Trophoblast cell (in vitro differentiated cells and primary cell): ENCODE measurements at regions not wholly inside any gene's neighbourhood (a gene's known extent, or its start where the extent isn't known, plus 50 kb on each side); places are given as distances from the start of the nearest gene placed in this dataset.

ENCODE experiments used
- DNase-seq, 2 donors: peaks; one replicate each; pipeline ENCODE4 v3.0.0-alpha.2; 2016
- H2AFZ ChIP-seq: 2 replicates; pipeline ENCODE4 v1.6.1; 2013; ENCODE audit warnings: low read length, moderate library complexity, mild to moderate bottlenecking; ENCODE audit not compliant: insufficient read depth, poor library complexity
- H2AK5ac ChIP-seq: 2 replicates; pipeline ENCODE4 v1.6.1; 2013; ENCODE audit warnings: mild to moderate bottlenecking, low read length
- H2BK120ac ChIP-seq: 2 replicates; pipeline ENCODE4 v1.6.1; 2013; ENCODE audit warnings: low read length, mild to moderate bottlenecking, moderate library complexity; ENCODE audit not compliant: insufficient read depth, poor library complexity
- H2BK12ac ChIP-seq: 2 replicates; pipeline ENCODE4 v1.6.1; 2013; ENCODE audit warnings: mild to moderate bottlenecking, low read length, moderate library complexity
- H2BK5ac ChIP-seq: 2 replicates; pipeline ENCODE4 v1.6.1; 2013; ENCODE audit warnings: low read length, low read depth, moderate library complexity, mild to moderate bottlenecking; ENCODE audit not compliant: poor library complexity
- H3K14ac ChIP-seq: 2 replicates; pipeline ENCODE4 v1.6.1; 2013; ENCODE audit warnings: mild to moderate bottlenecking, low read length
- H3K18ac ChIP-seq: 2 replicates; pipeline ENCODE4 v1.6.1; 2013; ENCODE audit warnings: mild to moderate bottlenecking, low read length
- H3K23ac ChIP-seq: 2 replicates; pipeline ENCODE4 v1.6.1; 2013; ENCODE audit warnings: low read length
- H3K27ac ChIP-seq: 2 replicates; pipeline ENCODE4 v1.5.1; 2013; ENCODE audit warnings: low read depth, mild to moderate bottlenecking, inconsistent platforms, low read length, moderate library complexity
- H3K27me3 ChIP-seq: 2 replicates; pipeline ENCODE4 v1.6.1; 2013; ENCODE audit warnings: inconsistent platforms, mild to moderate bottlenecking, low read length, moderate library complexity; ENCODE audit not compliant: insufficient read depth
- H3K36me3 ChIP-seq, 2 experiments: 1 replicate in 1 of 2; 2 replicates in 1 of 2; pipeline ENCODE4 v1.6.1; 2013; ENCODE audit warnings: low read length in 2 of 2, mild to moderate bottlenecking in 2 of 2, moderate library complexity in 1 of 2; ENCODE audit not compliant: insufficient read depth in 2 of 2, control insufficient read depth in 1 of 2
- H3K4ac ChIP-seq: 2 replicates; pipeline ENCODE4 v1.6.1; 2013; ENCODE audit warnings: low read depth, mild to moderate bottlenecking, low read length, moderate library complexity
- H3K4me1 ChIP-seq, 2 experiments: 1 replicate in 1 of 2; 2 replicates in 1 of 2; pipeline ENCODE4 v1.6.1; 2013; ENCODE audit warnings: low read length in 2 of 2, mild to moderate bottlenecking in 2 of 2, moderate library complexity in 1 of 2; ENCODE audit not compliant: insufficient read depth in 2 of 2, control insufficient read depth in 1 of 2
- H3K4me2 ChIP-seq: 2 replicates; pipeline ENCODE4 v1.6.1; 2013; ENCODE audit warnings: inconsistent platforms, mild to moderate bottlenecking, low read length, moderate library complexity
- H3K4me3 ChIP-seq: 2 replicates; pipeline ENCODE4 v1.5.1; 2013; ENCODE audit warnings: mild to moderate bottlenecking, low read depth, low read length, inconsistent platforms
- H3K79me1 ChIP-seq: one replicate; pipeline ENCODE4 v1.6.1; 2013; ENCODE audit warnings: low read length
- H3K79me2 ChIP-seq: 2 replicates; pipeline ENCODE4 v1.6.1; 2013; ENCODE audit warnings: low read length, mild to moderate bottlenecking; ENCODE audit not compliant: control insufficient read depth, insufficient read depth, poor library complexity
- H3K9ac ChIP-seq: 2 replicates; pipeline ENCODE4 v1.6.1; 2013; ENCODE audit warnings: mild to moderate bottlenecking, low read length
- H3K9me3 ChIP-seq: 2 replicates; pipeline ENCODE4 v1.6.1; 2013; ENCODE audit warnings: low read depth, mild to moderate bottlenecking, control low read depth, inconsistent platforms, low read length; ENCODE audit not compliant: insufficient read depth
- H4K12ac ChIP-seq: 2 replicates; pipeline ENCODE4 v1.6.1; 2013; ENCODE audit warnings: low read depth, mild to moderate bottlenecking, low read length, moderate library complexity
- H4K8ac ChIP-seq: 2 replicates; pipeline ENCODE4 v1.6.1; 2013; ENCODE audit warnings: low read depth, mild to moderate bottlenecking, low read length, moderate library complexity
- H4K91ac ChIP-seq: one replicate; pipeline ENCODE4 v1.6.1; 2013; ENCODE audit warnings: low read depth, mild to moderate bottlenecking, low read length, moderate library complexity
- WGBS: extraction: QIAGEN DNeasy Blood & Tissue Kit; methylation state at CpG from one replicate; pipeline ENCODE4 v1.1.7; 2013; ENCODE audit warnings: missing lambda C conversion rate; ENCODE audit not compliant: insufficient read length, insufficient coverage; ENCODE audit errors: extremely low coverage; 5-methylcytosine and 5-hydroxymethylcytosine counted together

DNA sequence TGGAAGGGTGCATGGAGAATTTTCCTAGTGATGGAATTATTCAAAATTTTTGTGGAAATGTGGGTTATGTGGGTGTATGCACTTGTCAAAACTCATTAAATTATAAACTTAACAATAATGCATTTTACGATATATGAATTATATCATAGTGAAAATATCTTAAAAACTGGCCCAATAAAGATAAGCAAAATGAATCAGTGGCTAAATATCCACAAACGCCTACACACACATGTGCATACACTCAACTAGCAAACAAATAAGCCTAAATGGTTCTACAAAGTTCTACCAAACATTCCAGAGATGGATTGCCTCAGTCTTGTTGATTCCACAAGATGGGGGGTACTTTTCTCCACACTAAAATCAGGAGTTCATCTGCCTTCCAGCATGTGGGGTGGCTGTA lies 349.5 kb downstream of the TSHZ3 start:
- H3K79me2 ChIP-seq = no peaks in the 10 kb centered on the region
- no peak overlapping the region for H3K4me2 ChIP-seq
- no peak overlapping the region for H3K23ac ChIP-seq
- no peak overlapping the region for H3K9ac ChIP-seq
- H3K36me3 ChIP-seq = no peaks in the 10 kb centered on the region
- H2AFZ ChIP-seq = no peak overlapping the region
- no peak overlapping the region for H4K8ac ChIP-seq
- no peaks in the 10 kb centered on the region for H3K4me1 ChIP-seq
- H3K27me3 ChIP-seq = no peaks in the 10 kb centered on the region
- H3K14ac ChIP-seq = no peak overlapping the region
- no peak for DNase-seq
- H3K4ac ChIP-seq = no peak overlapping the region
- H2AK5ac ChIP-seq = no peak overlapping the region
- H2BK120ac ChIP-seq = no peak overlapping the region
- no peak overlapping the region for H4K12ac ChIP-seq
- no peak overlapping the region for H2BK5ac ChIP-seq
- no peak overlapping the region for H2BK12ac ChIP-seq
- H3K9me3 ChIP-seq = no peaks in the 10 kb centered on the region
- H3K4me3 ChIP-seq = no peak overlapping the region
- H3K18ac ChIP-seq = no peak overlapping the region
- H4K91ac ChIP-seq = no peak overlapping the region
- WGBS = no CpG with 5 or more reads among the region's 2 CpGs
- no peaks in the 10 kb centered on the region for H3K79me1 ChIP-seq
- no peak overlapping the region for H3K27ac ChIP-seq

DNA sequence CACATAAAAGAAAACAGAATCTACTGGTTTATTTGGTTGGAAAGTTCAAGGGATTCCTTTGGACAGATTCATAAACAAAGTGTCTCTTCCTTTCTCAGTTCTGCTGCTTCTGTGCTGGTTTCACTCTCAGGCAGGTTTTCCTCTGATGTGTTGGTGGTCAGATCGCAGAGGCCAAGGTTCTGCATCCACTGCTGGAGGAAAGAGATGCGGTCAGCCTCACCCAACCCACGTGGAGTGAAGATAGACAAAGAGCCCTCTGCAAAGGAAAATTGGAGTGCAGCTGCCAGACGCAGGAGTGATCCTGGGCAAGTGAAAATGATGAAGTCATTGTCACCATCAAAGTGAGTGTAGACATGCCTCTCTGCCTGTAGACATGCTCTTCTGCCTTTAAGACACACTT lies 352.0 kb downstream of the TSHZ3 start:
- Histone ChIP-seq H3K9me3 (no peaks in the 10 kb centered on the region), H3K27me3 (no peaks in the 10 kb centered on the region), H3K79me2 (no peaks in the 10 kb centered on the region)

DNA sequence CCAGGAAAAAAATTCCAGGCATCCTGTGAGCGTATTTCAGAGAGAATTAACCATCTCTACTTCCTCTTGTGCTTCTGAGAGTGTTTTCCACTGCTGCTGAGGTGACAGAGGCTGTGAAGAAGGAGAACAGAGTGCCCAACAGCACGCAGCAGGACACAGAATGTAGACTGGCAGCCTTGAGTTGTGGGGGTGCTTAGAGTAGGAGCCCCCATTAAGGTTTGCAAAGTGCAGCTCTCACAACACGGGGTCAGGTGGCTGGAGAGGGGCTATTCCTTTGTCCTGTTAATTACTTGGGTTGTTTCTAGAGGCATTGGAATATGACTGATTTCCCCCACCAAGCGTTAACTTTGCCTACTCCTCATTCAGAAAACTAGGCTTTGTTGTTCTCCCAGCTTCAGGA lies 370.6 kb downstream of the TSHZ3 start:
- H3K36me3 ChIP-seq = no peaks in the 10 kb centered on the region
- H2BK5ac ChIP-seq = no peak overlapping the region
- H3K79me2 ChIP-seq = no peaks in the 10 kb centered on the region
- peaks cover 1% of the 10 kb centered on the region for H3K9me3 ChIP-seq
- no peak overlapping the region for H2BK120ac ChIP-seq
- H3K27me3 ChIP-seq = no peaks in the 10 kb centered on the region
- no peak overlapping the region for H3K9ac ChIP-seq
- H3K4ac ChIP-seq = no peak overlapping the region
- H4K91ac ChIP-seq = no peak overlapping the region
- no peak overlapping the region for H3K14ac ChIP-seq
- no peak overlapping the region for H3K4me2 ChIP-seq
- H3K18ac ChIP-seq = no peak overlapping the region
- H3K4me1 ChIP-seq = no peaks in the 10 kb centered on the region
- no peak overlapping the region for H4K12ac ChIP-seq
- no CpG with 5 or more reads among the region's 4 CpGs for WGBS
- H2BK12ac ChIP-seq = no peak overlapping the region
- H3K27ac ChIP-seq = no peak overlapping the region
- H3K23ac ChIP-seq = no peak overlapping the region
- no peak overlapping the region for H2AFZ ChIP-seq
- no peaks in the 10 kb centered on the region for H3K79me1 ChIP-seq
- no peak overlapping the region for H3K4me3 ChIP-seq
- H4K8ac ChIP-seq = no peak overlapping the region
- H2AK5ac ChIP-seq = no peak overlapping the region
- DNase-seq = no peak

More for the DNA sequence above, 352.0 kb downstream of the TSHZ3 start:
- H2AK5ac ChIP-seq = no peak overlapping the region
- H3K18ac ChIP-seq = no peak overlapping the region
- WGBS = no CpG with 5 or more reads among the region's 4 CpGs
- DNase-seq = no peak
- H3K36me3 ChIP-seq = no peaks in the 10 kb centered on the region
- no peak overlapping the region for H3K14ac ChIP-seq
- no peak overlapping the region for H4K12ac ChIP-seq
- H3K4me2 ChIP-seq = no peak overlapping the region
- H2BK120ac ChIP-seq = no peak overlapping the region
- no peaks in the 10 kb centered on the region for H3K79me1 ChIP-seq
- H4K8ac ChIP-seq = no peak overlapping the region
- H3K4me3 ChIP-seq = no peak overlapping the region
- no peak overlapping the region for H3K23ac ChIP-seq
- H4K91ac ChIP-seq = no peak overlapping the region
- H3K27ac ChIP-seq = no peak overlapping the region
- no peak overlapping the region for H3K4ac ChIP-seq
- no peak overlapping the region for H2AFZ ChIP-seq
- H3K4me1 ChIP-seq = no peaks in the 10 kb centered on the region
- no peak overlapping the region for H2BK12ac ChIP-seq
- H3K9ac ChIP-seq = no peak overlapping the region
- no peak overlapping the region for H2BK5ac ChIP-seq

DNA sequence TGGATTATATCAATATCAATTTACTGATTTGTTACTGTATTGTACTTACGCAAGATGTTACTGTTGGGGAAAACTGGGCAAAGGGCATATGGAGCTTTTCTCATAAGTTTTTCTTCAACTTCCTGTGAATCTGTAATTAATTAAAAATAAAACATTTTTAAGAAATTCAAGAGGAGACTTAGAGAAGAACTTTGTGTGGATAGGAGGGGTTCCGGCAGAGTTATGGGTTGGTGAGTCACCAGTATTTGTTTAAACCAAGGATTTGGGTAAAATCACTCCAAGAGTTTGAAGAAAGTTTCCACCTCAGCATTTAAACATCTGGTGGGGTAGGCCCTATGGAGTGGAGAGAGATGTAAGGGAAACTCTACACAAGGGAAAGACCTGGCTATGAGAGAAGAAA lies 379.6 kb downstream of the TSHZ3 start:
- Histone ChIP-seq H3K9me3 (no peaks in the 10 kb centered on the region), H3K9ac (no peak overlapping the region), H3K79me2 (no peaks in the 10 kb centered on the region), H4K91ac (no peak overlapping the region), H3K23ac (no peak overlapping the region), H3K4ac (no peak overlapping the region), H4K12ac (no peak overlapping the region), H3K79me1 (no peaks in the 10 kb centered on the region), H3K14ac (no peak overlapping the region), H2BK12ac (no peak overlapping the region), H3K4me1 (no peaks in the 10 kb centered on the region), H3K4me3 (no peak overlapping the region), H3K27ac (no peak overlapping the region), H3K27me3 (no peaks in the 10 kb centered on the region), H4K8ac (no peak overlapping the region), H3K36me3 (no peaks in the 10 kb centered on the region), H2BK5ac (no peak overlapping the region), H3K18ac (no peak overlapping the region), H2AK5ac (no peak overlapping the region), H2AFZ (no peak overlapping the region), H3K4me2 (no peak overlapping the region), H2BK120ac (no peak overlapping the region)
- no peak for DNase-seq
- WGBS = no CpG with 5 or more reads among the region's 2 CpGs
